Stomach (tissue), 8 donors: ENCODE measurements at regions not wholly inside any gene's neighbourhood (a gene's known extent, or its start where the extent isn't known, plus 50 kb on each side); places are given as distances from the start of the nearest gene placed in this dataset.

Experiments
- DNase-seq, 2 donors: peaks; one replicate each; pipeline versions ENCODE4 v3.0.0 to v3.0.0-alpha.2; 2013 to 2019
- H3K27ac ChIP-seq, 5 donors: fragments of 200-600 bp in 4 of 5; sonication (generic) in 4 of 5; one replicate each; pipeline ENCODE4 v1.5.1; 2013 to 2019; ENCODE audit warnings: mild to moderate bottlenecking in 1 of 5, moderate library complexity in 1 of 5
- H3K27me3 ChIP-seq, 3 donors: fragments of 200-600 bp; sonication (generic); one replicate each; pipeline ENCODE4 v1.5.1; 2017 to 2019; ENCODE audit warnings: mixed run types in 1 of 3
- H3K36me3 ChIP-seq, 4 donors: fragments of 200-600 bp; sonication (generic); 1 replicate in 3 of 4; 2 replicates in 1 of 4; pipeline ENCODE4 v1.5.1; 2016 to 2019
- H3K4me1 ChIP-seq, 4 donors: fragments of 200-600 bp; sonication (generic); one replicate each; pipeline ENCODE4 v1.5.1; 2016 to 2019
- H3K4me3 ChIP-seq, 4 donors: fragments of 200-600 bp; sonication (generic) in 3 of 4; one replicate each; pipeline ENCODE4 v1.5.1; 2016 to 2019; ENCODE audit warnings: mild to moderate bottlenecking in 1 of 4
- H3K9me3 ChIP-seq, 4 donors: fragments of 200-600 bp; sonication (generic); one replicate each; pipeline ENCODE4 v1.5.1; 2016 to 2019
- CTCF ChIP-seq, 7 experiments: fragments of 450-650 bp in 4 of 7; fragments of 200-600 bp in 3 of 7; sonication (generic) in 3 of 7; IDR thresholded peaks; one replicate each; pipeline ENCODE4 v1.5.1; 2016 to 2019; ENCODE audit warnings: antibody characterized with exemption in 7 of 7, control low read depth in 2 of 7, mild to moderate bottlenecking in 1 of 7
- EP300 ChIP-seq: sonication (generic); formaldehyde crosslinking; IDR thresholded peaks from one replicate; pipeline ENCODE4 v1.6.1; 2017; ENCODE audit warnings: antibody characterized with exemption
- POLR2A ChIP-seq, 4 donors: fragments of 450-650 bp; IDR thresholded peaks; one replicate each; pipeline ENCODE4 v1.6.1; 2016; ENCODE audit warnings: antibody characterized with exemption in 4 of 4, control low read depth in 2 of 4, mild to moderate bottlenecking in 1 of 4, moderate library complexity in 1 of 4
- POLR2AphosphoS5 ChIP-seq, 3 donors: sonication (generic); formaldehyde crosslinking; IDR thresholded peaks; one replicate each; pipeline ENCODE4 v1.6.1; 2016; ENCODE audit warnings: antibody characterized with exemption in 3 of 3
- WGBS, 5 donors: extraction: QIAGEN DNeasy Blood & Tissue Kit in 3 of 5; methylation state at CpG; one replicate each; pipeline versions ENCODE4 v1.1.5 to v1.1.7; 2013 to 2018; 5-methylcytosine and 5-hydroxymethylcytosine counted together
- intact Hi-C: fragments of 100-400 bp; cut with DNase I; formaldehyde crosslinking; loops from one replicate; pipeline ENCODE4 v1.15.1; 2023; ENCODE audit warnings: low total_unique reads
- donor health status: healthy with polysubstance abuse.
- donor health status: Bipolar disorder and iron deficiency.
- donor health status: healthy.

- no peak for TF ChIP-seq EP300
- no peak for TF ChIP-seq POLR2A (IDR thresholded peaks at IDR 0.05)
- TF ChIP-seq CTCF (IDR thresholded peaks at IDR 0.05): no peak
- TF ChIP-seq POLR2AphosphoS5 (IDR thresholded peaks at IDR 0.05): no peak
- no peak for DNase-seq
- no peak overlapping the region for H3K27ac ChIP-seq
- no peaks in the 10 kb centered on the region for H3K9me3 ChIP-seq
- no peaks in the 10 kb centered on the region for H3K36me3 ChIP-seq
- H3K4me3 ChIP-seq: no peak overlapping the region
- intact Hi-C loops: no loop called here
- no peaks in the 10 kb centered on the region for H3K4me1 ChIP-seq
- WGBS, 5 donors: 88 to 98% (median 91%) methylated on average over 5 to 9 of the region's 9 CpGs
- H3K27me3 ChIP-seq: no peaks in the 10 kb centered on the region
These were observed 180.8 kb upstream of the RAB6C start for GRCh38 chr2:129798626-129799025.

GRCh38 chr2:129799036-129799958 lies 180.2 kb upstream of the RAB6C start:
- no peaks in the 10 kb centered on the region for H3K27me3 ChIP-seq
- no peaks in the 10 kb centered on the region for H3K9me3 ChIP-seq
- no peak overlapping the region for H3K27ac ChIP-seq
- H3K4me1 ChIP-seq: no peaks in the 10 kb centered on the region
- H3K4me3 ChIP-seq: no peak overlapping the region
- no peak for DNase-seq
- TF ChIP-seq POLR2A (IDR thresholded peaks at IDR 0.05): no peak
- no peak for TF ChIP-seq CTCF (IDR thresholded peaks at IDR 0.05)
- no peak for TF ChIP-seq EP300
- no peak for TF ChIP-seq POLR2AphosphoS5 (IDR thresholded peaks at IDR 0.05)
- no peaks in the 10 kb centered on the region for H3K36me3 ChIP-seq
- WGBS, 5 donors: 87 to 88% (median 87%) methylated on average over 18 of the region's 18 CpGs
- intact Hi-C loops: no loop called here

- intact Hi-C loops: no loop called here
- DNase-seq: no peak
These were observed 179.2 kb upstream of the RAB6C start for GRCh38 chr2:129800285-129800684.

GRCh38 chr2:129800686-129801085 lies 178.8 kb upstream of the RAB6C start:
- DNase-seq: no peak
- WGBS, 5 donors: 55 to 83% (median 77%) methylated on average over 5 of the region's 5 CpGs
- no peaks in the 10 kb centered on the region for H3K9me3 ChIP-seq
- H3K27ac ChIP-seq: no peak overlapping the region
- no peaks in the 10 kb centered on the region for H3K4me1 ChIP-seq
- H3K36me3 ChIP-seq: no peaks in the 10 kb centered on the region
- no peaks in the 10 kb centered on the region for H3K27me3 ChIP-seq
- intact Hi-C loops: no loop called here
- no peak for TF ChIP-seq POLR2AphosphoS5 (IDR thresholded peaks at IDR 0.05)
- TF ChIP-seq CTCF (IDR thresholded peaks at IDR 0.05): no peak
- H3K4me3 ChIP-seq: no peak overlapping the region

More at GRCh38 chr2:129800285-129800684, 179.2 kb upstream of the RAB6C start:
- Histone ChIP-seq H3K36me3 (no peaks in the 10 kb centered on the region), H3K9me3 (no peaks in the 10 kb centered on the region), H3K4me3 (no peak overlapping the region), H3K27me3 (no peaks in the 10 kb centered on the region), H3K4me1 (no peaks in the 10 kb centered on the region), H3K27ac (no peak overlapping the region)
- no peak for TF ChIP-seq POLR2A (IDR thresholded peaks at IDR 0.05)
- TF ChIP-seq POLR2AphosphoS5 (IDR thresholded peaks at IDR 0.05): no peak
- TF ChIP-seq CTCF (IDR thresholded peaks at IDR 0.05): no peak
- no peak for TF ChIP-seq EP300
- WGBS, 5 donors: 89 to 90% (median 89%) methylated on average over 5 of the region's 5 CpGs
